Right lobe of liver (tissue), 6 donors: ENCODE measurements at regions not wholly inside any gene's neighbourhood (a gene's known extent, or its start where the extent isn't known, plus 50 kb on each side); places are given as distances from the start of the nearest gene placed in this dataset.
"Not testable (repeated sequence)": the region's sequence is repeated elsewhere in the genome, so short reads cannot be mapped to it uniquely, and the experiment has no call there.

ENCODE experiments used
- ATAC-seq, 4 donors: fragments of 200-7000 bp; cut with Tn5 transposase; one replicate each; pipeline ENCODE4 v1.9.1; 2020; ENCODE audit warnings: mild to moderate bottlenecking in 4 of 4, moderate library complexity in 4 of 4
- DNase-seq, 3 donors: peaks; one replicate each; pipeline ENCODE4 v3.0.0-alpha.2; 2020
- H3K27ac ChIP-seq, 3 donors: fragments of 200-600 bp; one replicate each; pipeline ENCODE4 v1.8.0; 2022
- H3K27me3 ChIP-seq, 2 donors: fragments of 200-600 bp; one replicate each; pipeline ENCODE4 v1.8.0; 2022
- H3K36me3 ChIP-seq, 4 donors: fragments of 200-600 bp; sonication (generic) in 1 of 4; one replicate each; pipeline versions ENCODE4 v1.5.1 to v1.8.0; 2017 to 2022; ENCODE audit warnings: control low read depth in 1 of 4
- H3K4me1 ChIP-seq, 4 donors: fragments of 200-600 bp; sonication (generic) in 1 of 4; one replicate each; pipeline versions ENCODE4 v1.5.1 to v1.8.0; 2017 to 2022; ENCODE audit warnings: control low read depth in 1 of 4
- H3K4me3 ChIP-seq, 3 donors: fragments of 200-600 bp; one replicate each; pipeline ENCODE4 v1.8.0; 2022
- H3K9me3 ChIP-seq, 4 donors: fragments of 200-600 bp; sonication (generic) in 1 of 4; one replicate each; pipeline versions ENCODE4 v1.5.1 to v1.8.0; 2017 to 2022; ENCODE audit warnings: control low read depth in 1 of 4
- WGBS: methylation state at CpG from one replicate; pipeline ENCODE4 v1.1.6; 2018; ENCODE audit warnings: low coverage, low lambda C conversion rate; ENCODE audit not compliant: insufficient coverage; ENCODE audit errors: missing lambda C conversion rate; 5-methylcytosine and 5-hydroxymethylcytosine counted together
- intact Hi-C, 2 donors: fragments of 100-400 bp; cut with DNase I; formaldehyde crosslinking; loops; one replicate each; pipeline versions ENCODE4 v1.11.2 to v1.14.1; 2022
- donor health status: DM: no; HTN: yes; CAD: no.
- donor health status: DM: no; HTN: no; CAD: no.
- donor health status: DM: no; HTN: no; CAD: no.
- donor health status: DM: no; HTN: yes; CAD: no.
- donor health status: DM: no; HTN: yes; CAD: no.

- intact Hi-C loops, ATAC-seq, H3K36me3 ChIP-seq, H3K27me3 ChIP-seq, H3K27ac ChIP-seq, H3K9me3 ChIP-seq, H3K4me1 ChIP-seq, H3K4me3 ChIP-seq: not testable (repeated sequence)
- 60% methylated on average over 4 of the region's 5 CpGs for WGBS
- DNase-seq, result peak in 1 of 3 donors; percentile 4
Observed at GRCh38 chr5:70307064-70307463, 108.1 kb upstream of the GTF2H2C_2 start.
